Adrenal gland (tissue), 5 donors: ENCODE measurements at regions not wholly inside any gene's neighbourhood (a gene's known extent, or its start where the extent isn't known, plus 50 kb on each side); places are given as distances from the start of the nearest gene placed in this dataset.

Experiments used
- POLR2A ChIP-seq, 2 donors: fragments of 450-650 bp; IDR thresholded peaks; one replicate each; pipeline ENCODE4 v1.6.1; 2017; ENCODE audit warnings: antibody characterized with exemption in 2 of 2, mild to moderate bottlenecking in 2 of 2, moderate library complexity in 1 of 2
- TF ChIP-seq, protein P1 (sequence below), 6 experiments: fragments of 450-650 bp in 4 of 6; fragments of 200-600 bp in 2 of 6; sonication (generic) in 1 of 6; IDR thresholded peaks; 1 replicate in 5 of 6; 2 replicates in 1 of 6; pipeline versions ENCODE4 v1.5.1 to v1.8.0; 2016 to 2021; ENCODE audit warnings: antibody characterized with exemption in 6 of 6, mild to moderate bottlenecking in 2 of 6, moderate library complexity in 1 of 6
- donor health status: DM: no; HTN: no; CAD: no.

DNA sequence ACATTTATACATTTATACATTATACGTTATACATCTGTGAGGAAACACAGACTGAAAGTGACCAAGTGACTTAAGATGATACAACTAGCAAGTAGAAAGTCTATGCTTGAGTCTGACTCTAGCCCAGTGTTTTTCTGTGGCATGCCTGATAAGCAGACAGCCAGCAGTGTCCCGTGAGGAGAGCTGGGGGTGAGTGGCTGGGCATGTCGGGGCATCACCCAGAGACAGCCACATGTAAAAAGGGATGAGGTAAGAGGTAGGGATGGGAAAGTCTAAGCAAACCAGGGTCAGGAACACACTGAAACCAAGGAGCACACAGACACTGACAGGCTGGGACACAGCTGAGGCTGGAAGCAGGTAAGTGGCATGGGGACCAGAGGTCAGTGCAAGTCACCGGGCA lies 333.2 kb downstream of the FOXO1 start:
- TF ChIP-seq, protein P1, sequence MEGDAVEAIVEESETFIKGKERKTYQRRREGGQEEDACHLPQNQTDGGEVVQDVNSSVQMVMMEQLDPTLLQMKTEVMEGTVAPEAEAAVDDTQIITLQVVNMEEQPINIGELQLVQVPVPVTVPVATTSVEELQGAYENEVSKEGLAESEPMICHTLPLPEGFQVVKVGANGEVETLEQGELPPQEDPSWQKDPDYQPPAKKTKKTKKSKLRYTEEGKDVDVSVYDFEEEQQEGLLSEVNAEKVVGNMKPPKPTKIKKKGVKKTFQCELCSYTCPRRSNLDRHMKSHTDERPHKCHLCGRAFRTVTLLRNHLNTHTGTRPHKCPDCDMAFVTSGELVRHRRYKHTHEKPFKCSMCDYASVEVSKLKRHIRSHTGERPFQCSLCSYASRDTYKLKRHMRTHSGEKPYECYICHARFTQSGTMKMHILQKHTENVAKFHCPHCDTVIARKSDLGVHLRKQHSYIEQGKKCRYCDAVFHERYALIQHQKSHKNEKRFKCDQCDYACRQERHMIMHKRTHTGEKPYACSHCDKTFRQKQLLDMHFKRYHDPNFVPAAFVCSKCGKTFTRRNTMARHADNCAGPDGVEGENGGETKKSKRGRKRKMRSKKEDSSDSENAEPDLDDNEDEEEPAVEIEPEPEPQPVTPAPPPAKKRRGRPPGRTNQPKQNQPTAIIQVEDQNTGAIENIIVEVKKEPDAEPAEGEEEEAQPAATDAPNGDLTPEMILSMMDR (IDR thresholded peaks at IDR 0.05): no peak
- no peak for TF ChIP-seq POLR2A (IDR thresholded peaks at IDR 0.05)
